ENCODE measurements at regions not wholly inside any gene's neighbourhood (a gene's known extent, or its start where the extent isn't known, plus 50 kb on each side); places are given as distances from the start of the nearest gene placed in this dataset.
A peak's percentile ranks its signal among the peaks of the same experiment; 100 is the strongest.

DNA sequence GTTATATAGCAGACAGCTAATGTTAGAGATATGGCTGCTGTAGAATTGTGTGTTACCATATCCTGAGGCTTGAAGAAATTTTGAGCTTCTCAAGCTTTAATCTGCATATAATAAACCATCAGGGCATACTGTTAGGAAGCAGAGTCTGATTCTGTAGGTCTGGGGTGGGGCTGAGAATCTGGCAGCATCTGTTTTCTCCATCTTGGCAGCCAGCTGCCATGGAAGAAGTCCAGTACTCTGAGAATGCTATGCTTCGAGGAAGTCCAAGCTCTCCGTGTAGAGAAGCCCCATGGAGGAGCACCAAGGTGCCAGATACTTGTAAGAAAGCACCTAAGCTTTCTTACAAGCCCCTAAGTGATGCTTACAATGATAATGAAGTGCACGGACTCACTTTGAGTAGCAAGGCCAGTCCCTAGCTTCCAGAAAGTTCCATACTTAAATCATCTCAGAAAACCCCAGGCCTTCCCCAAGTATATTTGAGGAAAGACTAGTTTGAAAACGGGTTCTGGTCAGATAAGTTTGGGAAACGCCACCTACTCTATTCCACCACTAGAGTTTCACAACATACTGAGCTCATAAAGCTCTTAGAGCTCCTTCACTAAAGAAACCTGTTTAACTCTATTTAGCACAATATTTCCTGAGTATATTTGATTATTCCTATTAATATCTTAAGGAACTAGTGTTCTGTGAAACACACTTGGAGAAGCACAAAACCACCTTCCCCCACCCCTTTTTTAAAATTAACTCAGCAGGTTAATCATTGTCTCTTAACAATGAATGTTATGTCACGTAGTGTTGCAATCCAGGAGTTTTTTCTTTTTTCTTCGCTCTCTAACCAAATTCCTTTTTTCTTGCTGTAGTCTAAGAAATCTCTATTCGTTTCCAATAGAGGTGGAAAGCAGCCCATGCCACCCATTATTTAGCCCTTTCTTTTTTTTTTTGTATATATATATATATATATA is 59.9 kb upstream of the RASGRP1 start:
- H3K27ac ChIP-seq = peak overlapping the region in 2 of 10 donors; percentile 31 to 35
- ATAC-seq (peak in 4 of 8 donors; percentile 34 to 49 (median 38)), DNase-seq (no peak)
- TF ChIP-seq, protein P1, sequence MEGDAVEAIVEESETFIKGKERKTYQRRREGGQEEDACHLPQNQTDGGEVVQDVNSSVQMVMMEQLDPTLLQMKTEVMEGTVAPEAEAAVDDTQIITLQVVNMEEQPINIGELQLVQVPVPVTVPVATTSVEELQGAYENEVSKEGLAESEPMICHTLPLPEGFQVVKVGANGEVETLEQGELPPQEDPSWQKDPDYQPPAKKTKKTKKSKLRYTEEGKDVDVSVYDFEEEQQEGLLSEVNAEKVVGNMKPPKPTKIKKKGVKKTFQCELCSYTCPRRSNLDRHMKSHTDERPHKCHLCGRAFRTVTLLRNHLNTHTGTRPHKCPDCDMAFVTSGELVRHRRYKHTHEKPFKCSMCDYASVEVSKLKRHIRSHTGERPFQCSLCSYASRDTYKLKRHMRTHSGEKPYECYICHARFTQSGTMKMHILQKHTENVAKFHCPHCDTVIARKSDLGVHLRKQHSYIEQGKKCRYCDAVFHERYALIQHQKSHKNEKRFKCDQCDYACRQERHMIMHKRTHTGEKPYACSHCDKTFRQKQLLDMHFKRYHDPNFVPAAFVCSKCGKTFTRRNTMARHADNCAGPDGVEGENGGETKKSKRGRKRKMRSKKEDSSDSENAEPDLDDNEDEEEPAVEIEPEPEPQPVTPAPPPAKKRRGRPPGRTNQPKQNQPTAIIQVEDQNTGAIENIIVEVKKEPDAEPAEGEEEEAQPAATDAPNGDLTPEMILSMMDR (IDR thresholded peaks at IDR 0.05) = no peak
- H3K4me1 ChIP-seq = peaks cover 0 to 32% (median 17%) of the 10 kb centered on the region in 9 donors
- no peaks in the 10 kb centered on the region for H3K36me3 ChIP-seq
- 69 to 71% methylated on average over 8 of the region's 8 CpGs for WGBS, 2 donors
- no peaks in the 10 kb centered on the region for H3K9me3 ChIP-seq
- H3K27me3 ChIP-seq = no peaks in the 10 kb centered on the region
- intact Hi-C loops (cut with DNase I) = loop anchor here in 4 of 10 donors (5.0 kb wide), 1 partner anchor 62 kb away; the partner anchor contains the start of gene RASGRP1 (in 4 of the 4)
- H3K4me3 ChIP-seq = no peak overlapping the region

DNA sequence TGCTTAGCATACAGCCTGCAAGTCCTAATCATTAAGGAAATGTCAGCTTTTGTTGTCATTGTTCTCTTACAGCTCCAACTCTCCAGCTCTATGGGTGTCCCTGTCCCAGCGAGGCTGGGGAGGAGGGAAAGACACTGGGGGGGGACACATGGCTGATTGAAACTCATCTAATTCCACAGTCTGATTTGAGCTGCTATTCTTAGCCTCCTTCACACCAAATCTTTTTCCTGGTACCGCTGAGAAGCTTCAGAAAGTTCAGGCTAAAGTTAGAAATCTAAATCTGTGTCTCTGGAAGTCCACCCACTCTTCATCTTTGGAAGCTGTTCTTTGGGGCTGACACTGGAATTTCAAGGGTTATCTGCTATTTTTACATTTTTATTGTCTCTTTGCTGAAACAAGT is 61.3 kb upstream of the RASGRP1 start:
- intact Hi-C loops (cut with DNase I) = loop anchor here in 3 of 10 donors (5.0 kb wide), 1 partner anchor 64 kb away; the partner anchor contains the start of gene RASGRP1 (in 3 of the 3)
- Histone ChIP-seq H3K36me3 (no peaks in the 10 kb centered on the region), H3K27me3 (no peaks in the 10 kb centered on the region), H3K4me1 (peaks cover 0 to 19% (median 12%) of the 10 kb centered on the region in 9 donors), H3K4me3 (no peak overlapping the region), H3K9me3 (no peaks in the 10 kb centered on the region), H3K27ac (peak overlapping the region in 3 of 10 donors; percentile 4 to 19 (median 5))
- TF ChIP-seq, protein P1 (IDR thresholded peaks at IDR 0.05) = no peak
- ATAC-seq (peak in 4 of 8 donors; percentile 43 to 68 (median 50)), DNase-seq (no peak)
- 14 to 30% methylated on average over 2 of the region's 2 CpGs for WGBS, 2 donors

DNA sequence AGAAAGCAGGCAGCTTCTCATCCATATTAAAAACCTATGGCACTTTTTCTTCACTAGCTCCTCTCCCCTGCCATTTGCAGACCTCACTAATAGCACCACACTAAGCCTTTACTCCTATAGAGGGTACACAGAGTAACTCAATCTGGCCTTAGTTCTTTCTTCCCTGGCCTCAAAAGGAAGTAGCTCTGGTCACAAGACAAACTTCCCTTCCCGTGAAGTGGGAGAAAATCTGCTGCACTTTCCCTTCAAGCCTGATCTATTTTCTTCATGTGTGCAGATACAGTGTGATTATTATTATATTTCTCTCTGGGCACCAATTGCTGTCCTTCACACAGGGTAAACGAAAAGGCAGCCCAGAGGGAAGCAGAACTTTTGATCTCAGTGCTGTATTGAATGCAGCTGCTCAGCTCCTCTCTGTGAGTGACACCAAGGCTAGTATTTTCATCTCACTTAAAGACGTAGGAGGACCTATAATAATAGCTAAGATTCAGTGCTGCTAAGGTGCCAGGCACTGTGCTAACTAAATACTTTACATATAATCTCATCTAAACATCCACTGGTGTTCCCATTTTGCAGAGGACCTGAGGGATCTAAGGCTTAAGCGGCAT is 61.9 kb upstream of the RASGRP1 start:
- 54 to 64% methylated on average over 4 of the region's 4 CpGs for WGBS, 2 donors
- peak overlapping the region in 4 of 10 donors; percentile 4 to 22 (median 10) for H3K27ac ChIP-seq

More for the DNA sequence above, 61.9 kb upstream of the RASGRP1 start:
- no peaks in the 10 kb centered on the region for H3K36me3 ChIP-seq
- ATAC-seq (peak in 6 of 8 donors; percentile 29 to 60 (median 46)), DNase-seq (no peak)
- no peak overlapping the region for H3K4me3 ChIP-seq
- no peaks in the 10 kb centered on the region for H3K9me3 ChIP-seq
- intact Hi-C loops (cut with DNase I) = loop anchor here in 3 of 10 donors (5.0 kb wide), 1 partner anchor 64 kb away; the partner anchor contains the start of gene RASGRP1 (in 3 of the 3)
- TF ChIP-seq, protein P1 (IDR thresholded peaks at IDR 0.05) = no peak
- peaks cover 0 to 18% (median 12%) of the 10 kb centered on the region in 9 donors for H3K4me1 ChIP-seq
- H3K27me3 ChIP-seq = no peaks in the 10 kb centered on the region

Data from heart right ventricle (tissue), 16 donors.